ENCODE measurements at regions not wholly inside any gene's neighbourhood (a gene's known extent, or its start where the extent isn't known, plus 50 kb on each side); places are given as distances from the start of the nearest gene placed in this dataset.

DNA sequence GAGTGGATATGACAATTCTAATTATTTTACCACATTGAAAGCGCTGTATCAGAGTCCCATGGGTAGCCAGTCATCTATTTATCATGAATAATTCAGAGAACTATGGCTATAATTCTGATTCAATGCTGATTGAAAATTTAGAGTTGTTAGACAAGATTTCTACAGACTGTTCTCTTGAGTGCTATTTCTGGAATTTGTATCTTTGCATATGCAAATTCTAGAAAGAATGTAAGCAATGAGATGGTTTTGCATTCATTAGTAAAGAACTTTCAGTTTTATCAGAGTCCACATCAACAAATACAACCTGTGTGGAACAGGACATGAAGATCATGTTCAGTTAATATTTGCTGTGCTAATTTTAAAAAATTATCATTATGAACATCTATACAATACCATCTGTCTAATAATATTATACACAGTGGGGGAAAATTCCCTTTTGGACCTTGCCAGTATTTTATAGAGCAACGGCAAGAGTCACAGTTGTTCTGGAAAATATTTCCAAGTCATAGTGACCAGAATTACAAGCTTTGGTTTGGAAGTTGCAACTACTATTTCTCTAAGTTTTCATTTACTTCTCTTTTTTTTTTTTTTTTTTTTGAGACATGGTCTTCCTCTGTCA is 372.7 kb upstream of the PTGER4 start:
- TF ChIP-seq POLR2A (IDR thresholded peaks at IDR 0.05) = no peak
- TF ChIP-seq, protein P1, sequence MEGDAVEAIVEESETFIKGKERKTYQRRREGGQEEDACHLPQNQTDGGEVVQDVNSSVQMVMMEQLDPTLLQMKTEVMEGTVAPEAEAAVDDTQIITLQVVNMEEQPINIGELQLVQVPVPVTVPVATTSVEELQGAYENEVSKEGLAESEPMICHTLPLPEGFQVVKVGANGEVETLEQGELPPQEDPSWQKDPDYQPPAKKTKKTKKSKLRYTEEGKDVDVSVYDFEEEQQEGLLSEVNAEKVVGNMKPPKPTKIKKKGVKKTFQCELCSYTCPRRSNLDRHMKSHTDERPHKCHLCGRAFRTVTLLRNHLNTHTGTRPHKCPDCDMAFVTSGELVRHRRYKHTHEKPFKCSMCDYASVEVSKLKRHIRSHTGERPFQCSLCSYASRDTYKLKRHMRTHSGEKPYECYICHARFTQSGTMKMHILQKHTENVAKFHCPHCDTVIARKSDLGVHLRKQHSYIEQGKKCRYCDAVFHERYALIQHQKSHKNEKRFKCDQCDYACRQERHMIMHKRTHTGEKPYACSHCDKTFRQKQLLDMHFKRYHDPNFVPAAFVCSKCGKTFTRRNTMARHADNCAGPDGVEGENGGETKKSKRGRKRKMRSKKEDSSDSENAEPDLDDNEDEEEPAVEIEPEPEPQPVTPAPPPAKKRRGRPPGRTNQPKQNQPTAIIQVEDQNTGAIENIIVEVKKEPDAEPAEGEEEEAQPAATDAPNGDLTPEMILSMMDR (IDR thresholded peaks at IDR 0.05) = no peak

Data from uterus (tissue), 2 donors.